Gastrocnemius medialis (tissue), 4 donors: ENCODE measurements at regions not wholly inside any gene's neighbourhood (a gene's known extent, or its start where the extent isn't known, plus 50 kb on each side); places are given as distances from the start of the nearest gene placed in this dataset.

Experiments
- ATAC-seq, 2 donors: fragments of 150-250 bp; one replicate each; pipeline ENCODE4 v1.9.1; 2016
- DNase-seq, 2 donors: peaks; one replicate each; pipeline ENCODE4 v3.0.0-alpha.2; 2019
- H3K27ac ChIP-seq, 4 donors: fragments of 200-600 bp; sonication (generic); 1 replicate in 1 of 4; 2 replicates in 3 of 4; pipeline ENCODE4 v1.5.1; 2016 to 2018; ENCODE audit warnings: mild to moderate bottlenecking in 2 of 4, moderate library complexity in 1 of 4
- H3K27me3 ChIP-seq, 3 donors: fragments of 200-600 bp; sonication (generic) in 2 of 3; 1 replicate in 1 of 3; 2 replicates in 2 of 3; pipeline versions ENCODE4 v1.5.1 to v1.6.0; 2016 to 2019; ENCODE audit warnings: mild to moderate bottlenecking in 1 of 3, moderate library complexity in 1 of 3
- H3K36me3 ChIP-seq, 2 donors: fragments of 200-600 bp; sonication (generic) in 1 of 2; one replicate each; pipeline ENCODE4 v1.5.1; 2017 to 2018
- H3K4me1 ChIP-seq, 2 donors: fragments of 200-600 bp; sonication (generic) in 1 of 2; one replicate each; pipeline ENCODE4 v1.5.1; 2016 to 2017; ENCODE audit warnings: mild to moderate bottlenecking in 2 of 2
- H3K4me3 ChIP-seq, 4 donors: fragments of 200-600 bp; sonication (generic) in 3 of 4; 1 replicate in 1 of 4; 2 replicates in 3 of 4; pipeline ENCODE4 v1.5.1; 2016 to 2019; ENCODE audit warnings: mild to moderate bottlenecking in 2 of 4
- H3K9me3 ChIP-seq, 3 donors: fragments of 200-600 bp; sonication (generic) in 2 of 3; 1 replicate in 1 of 3; 2 replicates in 2 of 3; pipeline ENCODE4 v1.5.1; 2016 to 2019
- POLR2A ChIP-seq, 2 donors: fragments of 450-650 bp; IDR thresholded peaks; one replicate each; pipeline ENCODE4 v1.6.1; 2017; ENCODE audit warnings: antibody characterized with exemption in 2 of 2, mild to moderate bottlenecking in 2 of 2, moderate library complexity in 2 of 2
- in situ Hi-C, 4 donors: fragments of 200-750 bp; cut with MboI; loops; one replicate each; pipeline versions ENCODE4 v1.15.0 to v1.8.0; 2017; ENCODE audit warnings: low sequenced_read_pairs in 4 of 4
- intact Hi-C: fragments of 100-400 bp; cut with DNase I; formaldehyde crosslinking; loops from one replicate; pipeline ENCODE4 v1.15.1; 2023; ENCODE audit warnings: low total_unique reads
- TF ChIP-seq, protein P1 (sequence below), 5 experiments: fragments of 450-650 bp in 3 of 5; fragments of 200-600 bp in 2 of 5; sonication (generic) in 2 of 5; IDR thresholded peaks in 4 of 5; conservative IDR thresholded peaks in 1 of 5; 1 replicate in 4 of 5; 2 replicates in 1 of 5; pipeline ENCODE4 v1.5.1; 2016 to 2019; ENCODE audit warnings: antibody characterized with exemption in 5 of 5, mild to moderate bottlenecking in 3 of 5, moderate library complexity in 3 of 5

DNA sequence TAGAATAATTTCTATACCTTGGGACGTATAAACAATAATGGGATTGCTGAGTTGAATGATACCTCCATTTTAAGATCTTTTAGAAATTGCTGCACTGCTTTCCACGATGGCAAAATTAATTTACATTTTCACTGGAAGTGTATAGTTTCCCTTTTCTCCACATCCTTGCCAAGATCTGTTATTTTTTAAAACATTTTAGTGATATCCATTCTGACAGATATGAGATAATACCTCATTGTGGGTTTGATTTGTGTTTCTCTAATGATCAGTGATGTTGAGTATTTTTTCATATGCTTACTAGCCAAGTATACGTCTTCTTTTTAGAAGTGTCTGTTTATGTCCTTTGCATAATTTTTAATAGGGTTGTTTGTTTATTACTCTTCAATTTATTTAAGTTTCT, 908.5 kb upstream of the CNTNAP5 start:
- no peak overlapping the region for H3K4me3 ChIP-seq
- H3K27ac ChIP-seq: no peak overlapping the region
- intact Hi-C loops: no loop called here
- H3K27me3 ChIP-seq: no peaks in the 10 kb centered on the region
- DNase-seq: no peak
- H3K9me3 ChIP-seq: no peaks in the 10 kb centered on the region
- no peaks in the 10 kb centered on the region for H3K36me3 ChIP-seq
- H3K4me1 ChIP-seq: no peaks in the 10 kb centered on the region
- ATAC-seq: no peak
- no peak for TF ChIP-seq POLR2A (IDR thresholded peaks at IDR 0.05)
- in situ Hi-C loops: no loop called here

- in situ Hi-C loops (no loop called here), intact Hi-C loops (no loop called here)
- Histone ChIP-seq H3K36me3 (no peaks in the 10 kb centered on the region), H3K27ac (no peak overlapping the region), H3K4me1 (no peaks in the 10 kb centered on the region), H3K9me3 (no peaks in the 10 kb centered on the region), H3K4me3 (no peak overlapping the region), H3K27me3 (no peaks in the 10 kb centered on the region)
- ATAC-seq: no peak
- no peak for DNase-seq
- TF ChIP-seq POLR2A (IDR thresholded peaks at IDR 0.05): no peak
- TF ChIP-seq, protein P1, sequence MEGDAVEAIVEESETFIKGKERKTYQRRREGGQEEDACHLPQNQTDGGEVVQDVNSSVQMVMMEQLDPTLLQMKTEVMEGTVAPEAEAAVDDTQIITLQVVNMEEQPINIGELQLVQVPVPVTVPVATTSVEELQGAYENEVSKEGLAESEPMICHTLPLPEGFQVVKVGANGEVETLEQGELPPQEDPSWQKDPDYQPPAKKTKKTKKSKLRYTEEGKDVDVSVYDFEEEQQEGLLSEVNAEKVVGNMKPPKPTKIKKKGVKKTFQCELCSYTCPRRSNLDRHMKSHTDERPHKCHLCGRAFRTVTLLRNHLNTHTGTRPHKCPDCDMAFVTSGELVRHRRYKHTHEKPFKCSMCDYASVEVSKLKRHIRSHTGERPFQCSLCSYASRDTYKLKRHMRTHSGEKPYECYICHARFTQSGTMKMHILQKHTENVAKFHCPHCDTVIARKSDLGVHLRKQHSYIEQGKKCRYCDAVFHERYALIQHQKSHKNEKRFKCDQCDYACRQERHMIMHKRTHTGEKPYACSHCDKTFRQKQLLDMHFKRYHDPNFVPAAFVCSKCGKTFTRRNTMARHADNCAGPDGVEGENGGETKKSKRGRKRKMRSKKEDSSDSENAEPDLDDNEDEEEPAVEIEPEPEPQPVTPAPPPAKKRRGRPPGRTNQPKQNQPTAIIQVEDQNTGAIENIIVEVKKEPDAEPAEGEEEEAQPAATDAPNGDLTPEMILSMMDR (IDR thresholded peaks at IDR 0.05 in 4 of 5, conservative IDR thresholded peaks at IDR 0.05 in 1 of 5): no peak
Measured at GRCh38 chr2:123127236-123127635, 897.9 kb upstream of the CNTNAP5 start.

DNA sequence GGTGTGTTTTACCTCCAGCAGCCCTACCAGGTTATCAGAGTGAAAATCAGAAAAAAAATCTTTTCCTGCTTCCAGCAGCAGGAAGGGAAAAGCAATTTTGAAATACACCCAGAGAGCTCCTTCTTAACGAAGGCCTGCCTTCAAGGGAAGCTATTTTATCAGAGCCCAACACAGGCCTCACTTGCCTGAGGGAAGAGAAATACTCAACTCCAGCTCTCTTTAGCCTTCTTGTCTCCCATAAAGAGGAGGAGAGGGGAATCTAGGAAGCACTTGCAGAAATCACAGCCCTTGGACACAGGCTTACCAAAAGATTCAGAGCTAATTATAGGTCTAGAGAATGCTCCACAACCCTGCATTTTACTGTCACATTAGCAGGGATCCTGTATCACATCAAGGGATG, 896.1 kb upstream of the CNTNAP5 start:
- H3K4me3 ChIP-seq: no peak overlapping the region
- in situ Hi-C loops: no loop called here
- no peak overlapping the region for H3K27ac ChIP-seq
- intact Hi-C loops: no loop called here
- ATAC-seq (no peak), DNase-seq (no peak)
- H3K4me1 ChIP-seq: no peaks in the 10 kb centered on the region
- H3K9me3 ChIP-seq: no peaks in the 10 kb centered on the region
- H3K36me3 ChIP-seq: no peaks in the 10 kb centered on the region
- TF ChIP-seq, protein P1 (IDR thresholded peaks at IDR 0.05 in 4 of 5, conservative IDR thresholded peaks at IDR 0.05 in 1 of 5): no peak
- TF ChIP-seq POLR2A (IDR thresholded peaks at IDR 0.05): no peak
- H3K27me3 ChIP-seq: no peaks in the 10 kb centered on the region

- in situ Hi-C loops: no loop called here
- intact Hi-C loops: no loop called here
- ATAC-seq (no peak), DNase-seq (no peak)
- H3K4me1 ChIP-seq: no peaks in the 10 kb centered on the region
- TF ChIP-seq, protein P1 (IDR thresholded peaks at IDR 0.05 in 4 of 5, conservative IDR thresholded peaks at IDR 0.05 in 1 of 5): no peak
- TF ChIP-seq POLR2A (IDR thresholded peaks at IDR 0.05): no peak
- H3K9me3 ChIP-seq: no peaks in the 10 kb centered on the region
- no peak overlapping the region for H3K27ac ChIP-seq
- no peak overlapping the region for H3K4me3 ChIP-seq
- H3K27me3 ChIP-seq: no peaks in the 10 kb centered on the region
- no peaks in the 10 kb centered on the region for H3K36me3 ChIP-seq
Measured at GRCh38 chr2:123136419-123136818, 888.7 kb upstream of the CNTNAP5 start.

DNA sequence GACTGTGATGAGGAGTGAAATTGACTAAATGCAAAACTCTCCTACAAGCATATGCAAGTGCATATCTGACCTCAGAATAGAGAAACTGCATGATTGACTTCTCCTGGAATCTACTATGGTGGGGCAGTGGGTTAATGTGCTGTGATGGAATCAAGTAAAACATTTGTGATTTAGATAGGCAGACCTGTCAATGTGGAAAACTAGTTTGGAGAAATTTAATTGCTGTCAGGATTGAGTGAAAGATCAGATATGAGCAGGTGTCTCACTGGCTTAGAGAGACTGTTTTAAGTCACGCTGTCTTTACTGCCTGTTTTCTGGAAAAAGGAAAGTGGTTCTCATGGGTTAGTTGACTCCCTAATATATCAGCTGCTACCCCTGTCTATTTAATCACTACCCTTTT, 881.0 kb upstream of the CNTNAP5 start:
- intact Hi-C loops (no loop called here), in situ Hi-C loops (no loop called here)
- no peak for DNase-seq
- H3K27me3 ChIP-seq: no peaks in the 10 kb centered on the region
- no peak overlapping the region for H3K4me3 ChIP-seq
- H3K4me1 ChIP-seq: no peaks in the 10 kb centered on the region
- ATAC-seq: no peak
- H3K9me3 ChIP-seq: no peaks in the 10 kb centered on the region
- TF ChIP-seq, protein P1 (IDR thresholded peaks at IDR 0.05 in 4 of 5, conservative IDR thresholded peaks at IDR 0.05 in 1 of 5): no peak
- TF ChIP-seq POLR2A (IDR thresholded peaks at IDR 0.05): no peak
- H3K27ac ChIP-seq: no peak overlapping the region
- H3K36me3 ChIP-seq: no peaks in the 10 kb centered on the region
